HG03342 (cell line): ENCODE measurements at regions not wholly inside any gene's neighbourhood (a gene's known extent, or its start where the extent isn't known, plus 50 kb on each side); places are given as distances from the start of the nearest gene placed in this dataset.

Experiments used
- ATAC-seq: cut with Tn5 transposase; IDR thresholded peaks from one replicate; pipeline ENCODE4 v1.9.1; 2021; ENCODE audit warnings: mild to moderate bottlenecking, moderate library complexity; ENCODE audit not compliant: unreplicated experiment

- ATAC-seq: no peak
Observed at GRCh38 chr16:5589812-5590373, 492.3 kb upstream of the EEF2KMT start.

- ATAC-seq: no peak
Observed at GRCh38 chr16:5584109-5584508, 486.5 kb upstream of the EEF2KMT start.

GRCh38 chr16:5582529-5582928 is 484.9 kb upstream of the EEF2KMT start:
- ATAC-seq: no peak

GRCh38 chr16:5581908-5582307 is 484.3 kb upstream of the EEF2KMT start:
- ATAC-seq: no peak

- ATAC-seq: no peak
Observed at GRCh38 chr16:5581428-5581827, 483.8 kb upstream of the EEF2KMT start.

- ATAC-seq: no peak
Observed at GRCh38 chr16:5580772-5581171, 483.2 kb upstream of the EEF2KMT start.

- no peak for ATAC-seq
Observed at GRCh38 chr16:5580296-5580695, 482.7 kb upstream of the EEF2KMT start.

GRCh38 chr16:5578980-5579379 is 481.4 kb upstream of the EEF2KMT start:
- ATAC-seq: no peak

GRCh38 chr16:5577463-5577862 is 479.9 kb upstream of the EEF2KMT start:
- ATAC-seq: no peak

GRCh38 chr16:5575646-5576245 is 478.2 kb upstream of the EEF2KMT start:
- no peak for ATAC-seq

- no peak for ATAC-seq
Observed at GRCh38 chr16:5575121-5575520, 477.5 kb upstream of the EEF2KMT start.

- no peak for ATAC-seq
Observed at GRCh38 chr16:5572056-5572455, 474.5 kb upstream of the EEF2KMT start.

- ATAC-seq: no peak
Observed at GRCh38 chr16:5571446-5571845, 473.9 kb upstream of the EEF2KMT start.

- no peak for ATAC-seq
Observed at GRCh38 chr16:5561800-5562199, 464.2 kb upstream of the EEF2KMT start.

- ATAC-seq: no peak
Observed at GRCh38 chr16:5560084-5560483, 462.5 kb upstream of the EEF2KMT start.

GRCh38 chr16:5557966-5558365 is 460.4 kb upstream of the EEF2KMT start:
- ATAC-seq: no peak

- ATAC-seq: no peak
Observed at GRCh38 chr16:5557448-5557847, 459.9 kb upstream of the EEF2KMT start.

GRCh38 chr16:5556158-5556810 is 458.7 kb upstream of the EEF2KMT start:
- ATAC-seq: no peak

- no peak for ATAC-seq
Observed at GRCh38 chr16:5551909-5552308, 454.3 kb upstream of the EEF2KMT start.

- no peak for ATAC-seq
Observed at GRCh38 chr16:5549802-5550201, 452.2 kb upstream of the EEF2KMT start.

- ATAC-seq: no peak
Observed at GRCh38 chr16:5541356-5541755, 443.8 kb upstream of the EEF2KMT start.

- no peak for ATAC-seq
Observed at GRCh38 chr16:5537347-5537746, 439.8 kb upstream of the EEF2KMT start.
